Mucosa of gallbladder (tissue), 1 donor: ENCODE measurements at regions not wholly inside any gene's neighbourhood (a gene's known extent, or its start where the extent isn't known, plus 50 kb on each side); places are given as distances from the start of the nearest gene placed in this dataset.
"Not testable (repeated sequence)": the region's sequence is repeated elsewhere in the genome, so short reads cannot be mapped to it uniquely, and the experiment has no call there.

Experiments
- DNase-seq: peaks from one replicate; pipeline ENCODE4 v3.0.0-alpha.2; 2020; ENCODE audit warnings: low spot score
- donor health status: DM: no; HTN: no; CAD: no.

GRCh38 chr17:13659051-13659450, 57.3 kb upstream of the HS3ST3A1 start:
- DNase-seq = not testable (repeated sequence)

- DNase-seq = no peak
These were observed 64.3 kb upstream of the HS3ST3A1 start for GRCh38 chr17:13665872-13666635.

GRCh38 chr17:13671341-13671740, 69.6 kb upstream of the HS3ST3A1 start:
- no peak for DNase-seq

DNA sequence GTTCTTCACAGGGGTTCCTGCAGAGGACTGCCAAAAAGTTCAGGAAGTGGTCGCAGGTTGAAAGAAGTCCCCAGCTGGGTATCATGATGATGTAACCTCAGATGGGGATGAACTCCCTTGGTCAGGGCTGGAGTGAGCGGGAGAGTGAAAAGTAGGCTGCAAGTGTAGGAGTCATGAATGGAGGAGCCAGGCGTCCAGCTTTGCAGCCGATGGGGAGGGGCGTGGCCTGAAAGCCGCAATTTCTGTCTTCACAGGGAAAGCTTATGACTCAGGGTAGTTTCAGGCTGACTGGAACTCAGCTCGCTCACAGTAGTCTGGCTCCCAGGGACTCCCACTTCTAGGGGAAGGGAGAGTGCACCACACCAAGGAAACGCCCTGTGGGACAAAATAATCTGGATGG, 70.0 kb upstream of the HS3ST3A1 start:
- no peak for DNase-seq

DNA sequence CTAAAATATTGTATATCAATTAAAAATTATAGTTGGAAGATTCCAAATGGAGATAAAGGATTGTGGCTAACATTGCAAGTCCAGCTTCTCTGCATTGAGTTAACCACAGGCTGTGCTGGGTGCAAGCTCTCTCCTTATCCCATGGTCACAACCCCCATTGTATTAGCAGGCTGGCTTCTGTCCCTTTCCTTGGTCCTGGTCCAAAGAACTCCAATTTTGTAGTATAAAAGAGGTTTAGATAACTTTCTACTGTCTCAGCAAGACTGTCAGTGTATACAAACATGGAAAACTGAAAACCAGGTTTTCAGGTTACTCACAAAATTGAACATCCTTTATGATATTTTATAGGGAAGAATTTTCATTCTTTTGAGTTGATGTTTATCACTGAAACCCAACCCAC, 76.6 kb upstream of the HS3ST3A1 start:
- DNase-seq = no peak

- no peak for DNase-seq
These were observed 77.1 kb upstream of the HS3ST3A1 start for GRCh38 chr17:13678841-13679240.

- DNase-seq = no peak
These were observed 87.0 kb upstream of the HS3ST3A1 start for GRCh38 chr17:13688716-13689115.

GRCh38 chr17:13690806-13691205, 89.1 kb upstream of the HS3ST3A1 start:
- DNase-seq = no peak

DNA sequence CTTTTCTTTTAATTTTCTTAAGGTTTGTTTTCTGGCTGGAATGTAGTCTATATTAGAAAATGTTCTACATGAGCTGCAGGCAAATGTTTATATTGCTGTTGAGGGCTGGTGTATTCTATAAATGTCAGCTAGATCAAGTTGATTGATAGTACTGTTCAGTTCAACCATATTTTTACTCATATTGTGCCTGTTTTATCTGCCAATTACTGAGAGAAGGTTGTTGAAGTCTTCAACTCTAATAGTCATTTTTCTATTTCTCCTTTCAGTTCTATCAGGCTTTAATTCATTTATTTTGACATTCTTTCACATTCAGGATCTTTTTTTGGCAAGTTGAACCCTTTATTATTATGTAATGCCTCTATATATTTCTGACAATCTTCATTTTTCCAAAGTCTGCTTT, 93.2 kb upstream of the HS3ST3A1 start:
- no peak for DNase-seq

DNA sequence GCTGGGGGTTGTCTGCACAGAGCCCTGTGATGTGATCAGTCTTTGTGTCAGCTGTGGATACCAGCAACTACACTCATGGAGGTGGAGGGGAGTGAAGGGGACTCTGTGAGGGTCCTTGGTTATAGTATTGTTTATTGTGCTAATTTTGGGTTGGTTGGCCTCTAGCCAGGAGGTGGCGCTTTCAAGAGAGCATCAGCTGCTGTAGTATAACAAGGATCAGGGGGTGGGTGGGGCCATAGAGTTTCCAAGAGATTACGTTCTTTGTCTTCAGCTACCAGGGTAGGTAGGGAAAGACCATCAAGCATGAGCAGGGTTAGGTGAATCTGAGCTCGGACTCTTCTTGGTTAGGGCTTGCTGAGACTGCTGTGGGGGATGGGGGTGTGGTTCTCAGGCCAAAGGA, 97.1 kb upstream of the HS3ST3A1 start:
- no peak for DNase-seq

GRCh38 chr17:13699261-13699660, 97.5 kb upstream of the HS3ST3A1 start:
- no peak for DNase-seq

DNA sequence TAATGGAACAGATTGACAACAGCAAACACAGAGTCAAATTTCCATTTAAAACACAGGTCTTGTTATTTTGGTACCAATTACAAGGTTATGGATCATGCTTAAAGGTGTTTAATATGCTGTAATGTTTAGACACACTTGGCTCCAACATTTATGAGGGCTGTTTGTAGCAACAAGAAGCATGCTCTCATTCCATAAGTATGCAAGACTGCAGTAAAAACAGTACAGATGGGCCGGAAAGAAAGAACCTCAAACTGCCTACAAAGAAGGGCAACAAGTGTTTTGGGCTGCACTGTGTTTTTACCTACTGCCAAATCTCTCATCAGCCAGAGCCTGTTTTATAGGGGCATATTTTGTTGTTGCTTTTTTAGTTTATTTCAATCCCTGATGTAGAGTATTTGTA, 100.5 kb upstream of the HS3ST3A1 start:
- DNase-seq = no peak

DNA sequence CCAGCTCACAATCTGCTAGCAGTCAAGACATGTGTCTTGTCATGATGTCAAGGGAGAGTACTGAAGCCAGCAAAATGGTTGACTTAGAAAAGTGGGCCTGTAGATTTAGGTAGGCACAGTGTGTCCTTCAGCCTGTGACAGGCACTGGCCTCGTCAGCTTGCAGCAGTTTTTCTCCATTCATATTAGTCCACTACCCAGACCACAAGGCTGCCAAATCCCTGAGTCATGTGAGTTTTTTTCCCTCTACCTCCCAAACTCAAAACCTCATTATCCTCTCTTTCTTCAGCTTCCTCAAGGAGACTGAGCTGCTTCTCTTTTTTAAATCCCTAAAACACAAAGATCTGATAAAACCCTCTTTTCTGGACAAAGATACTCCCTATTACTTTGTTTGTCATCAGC, 102.6 kb upstream of the HS3ST3A1 start:
- DNase-seq = no peak

DNA sequence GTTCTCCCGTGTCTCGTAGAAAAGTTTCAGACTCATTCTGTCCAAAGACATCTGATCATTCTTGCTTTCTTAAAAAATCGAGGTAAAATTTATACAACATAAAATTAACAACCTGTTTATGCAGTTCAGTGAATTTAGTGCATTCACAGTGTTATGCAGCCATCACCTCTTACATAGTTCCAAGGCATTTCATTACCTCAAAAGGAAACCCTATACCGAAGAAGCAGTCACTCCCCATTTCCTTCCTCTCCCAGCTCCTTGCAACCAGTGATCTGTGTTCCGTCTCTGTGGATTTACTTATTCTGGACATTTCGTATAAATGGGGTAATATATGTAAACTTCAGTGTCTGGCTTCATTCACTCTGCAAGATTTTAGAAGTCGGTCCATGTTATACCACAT, 103.5 kb upstream of the HS3ST3A1 start:
- no peak for DNase-seq

DNA sequence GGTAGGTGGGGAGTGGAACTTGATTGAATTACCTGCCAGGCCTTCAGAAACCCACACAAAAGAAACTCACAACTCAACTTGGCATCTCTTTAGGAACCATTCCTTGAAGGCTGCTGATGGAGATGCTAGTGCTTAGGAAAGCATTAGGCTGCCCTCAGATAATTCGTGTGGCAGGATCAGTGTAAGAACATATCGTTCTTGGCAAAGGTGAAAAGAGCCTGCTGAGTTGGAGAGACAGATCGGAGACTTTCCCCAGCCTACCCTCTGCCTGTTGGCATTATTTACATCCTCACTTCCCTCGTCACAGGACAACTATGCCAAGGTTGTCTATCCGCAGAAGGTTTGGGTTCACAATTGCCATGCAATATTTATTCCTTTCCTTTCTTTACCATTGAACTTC, 120.0 kb upstream of the HS3ST3A1 start:
- DNase-seq = no peak

- DNase-seq = no peak
These were observed 123.7 kb upstream of the HS3ST3A1 start for GRCh38 chr17:13725288-13725990.

GRCh38 chr17:13727441-13728171, 125.9 kb upstream of the HS3ST3A1 start:
- no peak for DNase-seq

DNA sequence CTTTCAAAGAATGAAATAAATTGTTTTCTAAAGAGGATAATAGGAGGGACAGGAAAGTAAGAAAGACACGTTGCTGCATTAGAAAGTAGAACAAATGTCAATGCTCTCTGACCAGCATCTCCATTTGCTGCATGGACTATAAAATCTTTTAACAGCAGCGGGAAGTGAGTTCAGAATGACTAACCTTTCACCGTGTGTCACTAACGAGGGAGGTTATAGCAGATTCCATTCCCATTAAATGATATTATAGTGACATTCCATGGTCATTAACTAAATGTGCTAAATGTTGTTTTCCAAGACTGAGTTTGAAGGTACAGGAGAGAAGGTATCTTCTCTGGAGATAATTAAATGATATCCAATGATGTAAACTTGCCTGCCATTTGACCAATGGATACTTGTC, 127.1 kb upstream of the HS3ST3A1 start:
- no peak for DNase-seq

DNA sequence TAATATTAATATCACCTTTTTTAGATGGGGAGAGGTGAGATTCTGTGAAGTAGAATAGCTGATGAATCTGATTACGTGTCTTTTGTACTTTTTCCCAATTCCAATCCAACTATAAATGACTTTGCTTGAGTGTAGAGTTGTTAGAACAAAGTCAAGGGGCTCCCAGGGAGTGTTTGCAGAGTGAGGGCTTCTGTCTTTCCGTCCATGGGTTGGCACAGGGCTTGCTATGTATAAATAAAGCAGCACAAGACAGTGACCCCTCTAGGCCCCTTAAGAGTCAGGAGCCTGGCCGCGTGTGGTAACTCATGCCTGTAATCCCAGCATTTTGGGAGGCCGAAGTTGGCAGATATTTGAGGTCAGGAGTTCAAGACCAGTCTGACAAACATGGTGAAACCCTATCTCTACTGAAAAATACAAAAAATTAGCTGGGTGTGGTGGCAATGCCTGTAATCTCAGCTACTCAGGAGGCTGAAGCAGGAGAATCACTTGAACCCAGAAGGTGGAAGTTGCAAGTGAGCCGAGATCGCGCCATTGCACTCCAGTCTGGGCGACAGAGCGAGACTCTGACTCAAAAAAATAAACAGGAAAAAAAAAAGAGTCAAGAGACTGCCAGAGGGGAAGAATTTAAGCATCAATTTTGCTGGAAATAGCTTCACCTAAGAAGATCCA, 127.9 kb upstream of the HS3ST3A1 start:
- no peak for DNase-seq

DNA sequence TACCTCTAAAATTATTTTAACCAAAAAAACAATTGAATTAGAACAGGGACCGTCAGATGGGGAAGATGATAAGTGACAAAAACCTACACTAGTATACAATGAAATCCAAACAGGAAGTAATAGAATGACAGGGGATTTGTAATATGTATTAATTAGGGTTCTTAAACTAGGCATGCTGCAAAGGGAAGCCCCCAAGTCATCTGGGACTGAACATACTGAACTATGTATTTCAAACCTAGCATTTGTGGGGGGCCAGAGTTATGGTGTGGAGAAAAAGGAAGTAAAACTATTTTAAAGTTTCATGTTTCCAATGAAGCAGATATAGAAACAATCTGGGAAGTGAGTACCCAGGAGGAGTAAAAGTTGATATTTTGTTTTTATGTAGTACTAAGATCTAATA, 133.2 kb upstream of the HS3ST3A1 start:
- DNase-seq = no peak

DNA sequence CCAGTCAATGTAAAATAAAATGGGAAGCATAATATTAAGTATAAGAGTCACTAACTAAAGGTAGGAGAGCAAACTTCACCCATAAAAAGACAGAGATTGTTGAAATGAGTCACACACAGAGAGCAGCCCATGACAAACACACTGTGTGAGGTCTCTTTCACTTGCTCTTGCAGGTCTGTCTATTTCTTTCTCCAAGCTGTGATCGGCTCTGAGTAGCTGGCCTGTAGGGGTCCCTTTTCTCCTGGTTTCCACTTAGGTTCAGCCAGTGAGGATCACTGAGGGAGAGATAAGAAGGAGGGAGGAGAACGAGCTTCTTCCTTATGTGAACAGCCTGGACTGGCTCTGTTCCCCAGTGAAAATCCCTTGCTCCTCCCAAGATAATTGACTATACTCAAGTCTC, 133.7 kb upstream of the HS3ST3A1 start:
- no peak for DNase-seq

GRCh38 chr17:13735861-13736260, 134.1 kb upstream of the HS3ST3A1 start:
- DNase-seq = no peak
